GM12874 (cell line): ENCODE measurements at regions not wholly inside any gene's neighbourhood (a gene's known extent, or its start where the extent isn't known, plus 50 kb on each side); places are given as distances from the start of the nearest gene placed in this dataset.

ENCODE experiments used
- CTCF ChIP-seq: IDR thresholded peaks from 2 replicates; pipeline ENCODE4 v1.5.1; 2011; ENCODE audit warnings: low read depth, mild to moderate bottlenecking, control low read depth, low read length, moderate library complexity; ENCODE audit not compliant: insufficient read depth

- TF ChIP-seq CTCF, result no peak
Measured at GRCh38 chr11:19453651-19454257, 213.0 kb upstream of the E2F8 start.

GRCh38 chr11:19451609-19452008 lies 210.9 kb upstream of the E2F8 start:
- no peak for TF ChIP-seq CTCF

GRCh38 chr11:19450282-19450681 lies 209.5 kb upstream of the E2F8 start:
- TF ChIP-seq CTCF, result no peak

- TF ChIP-seq CTCF, result no peak
Measured at GRCh38 chr11:19448651-19449050, 207.9 kb upstream of the E2F8 start.

- no peak for TF ChIP-seq CTCF
Measured at GRCh38 chr11:19447150-19447566, 206.4 kb upstream of the E2F8 start.

- TF ChIP-seq CTCF, result no peak
Measured at GRCh38 chr11:19445771-19446170, 205.0 kb upstream of the E2F8 start.

GRCh38 chr11:19444231-19444630 lies 203.5 kb upstream of the E2F8 start:
- no peak for TF ChIP-seq CTCF

- no peak for TF ChIP-seq CTCF
Measured at GRCh38 chr11:19442554-19442910, 201.8 kb upstream of the E2F8 start.
